Brain microvascular endothelial cell (primary cell): ENCODE measurements at regions not wholly inside any gene's neighbourhood (a gene's known extent, or its start where the extent isn't known, plus 50 kb on each side); places are given as distances from the start of the nearest gene placed in this dataset.
A peak's percentile ranks its signal among the peaks of the same experiment; 100 is the strongest.

ENCODE experiments used
- DNase-seq: peaks from one replicate; pipeline ENCODE4 v3.0.0-alpha.2; 2020
- H3K27ac ChIP-seq: fragments of 250-450 bp; sonication (Bioruptor Pico); 2 replicates; pipeline ENCODE4 v1.5.1; 2020; ENCODE audit warnings: mild to moderate bottlenecking, moderate library complexity
- H3K27me3 ChIP-seq: fragments of 250-450 bp; sonication (Bioruptor Pico); replicated peaks from 2 replicates; pipeline ENCODE4 v1.5.1; 2020; ENCODE audit warnings: mild to moderate bottlenecking
- H3K36me3 ChIP-seq: fragments of 250-450 bp; sonication (Bioruptor Pico); replicated peaks from 2 replicates; pipeline ENCODE4 v1.5.1; 2020; ENCODE audit warnings: mild to moderate bottlenecking
- H3K4me3 ChIP-seq: 2 replicates; pipeline ENCODE4 v1.5.1; 2011; ENCODE audit warnings: low read depth, mild to moderate bottlenecking, control low read depth, low read length, moderate library complexity
- CTCF ChIP-seq: IDR thresholded peaks from 2 replicates; pipeline ENCODE4 v1.5.1; 2011; ENCODE audit warnings: low read depth, mild to moderate bottlenecking, moderate library complexity, low read length, control low read depth, inconsistent platforms; ENCODE audit errors: missing control alignments
- in situ Hi-C: cut with HindIII; loops from 2 replicates; pipeline ENCODE4 v1.10.0; 2017; ENCODE audit warnings: low sequenced_read_pairs, low pct_ligation_motif_present

GRCh38 chr9:79817438-79818004 lies 245.8 kb downstream of the TLE4 start:
- Histone ChIP-seq H3K36me3 (no peaks in the 10 kb centered on the region), H3K27me3 (no peaks in the 10 kb centered on the region), H3K27ac (no peak overlapping the region), H3K4me3 (no peak overlapping the region)
- DNase-seq: peak; percentile 7
- in situ Hi-C loops: no loop called here
- no peak for TF ChIP-seq CTCF

- in situ Hi-C loops: no loop called here
- Histone ChIP-seq H3K36me3 (no peaks in the 10 kb centered on the region), H3K4me3 (no peak overlapping the region), H3K27ac (no peak overlapping the region), H3K27me3 (no peaks in the 10 kb centered on the region)
- no peak for TF ChIP-seq CTCF
- DNase-seq: no peak
Measured at GRCh38 chr9:79813258-79813638, 241.5 kb downstream of the TLE4 start.

- TF ChIP-seq CTCF: no peak
- Histone ChIP-seq H3K36me3 (no peaks in the 10 kb centered on the region), H3K27ac (no peak overlapping the region), H3K27me3 (no peaks in the 10 kb centered on the region), H3K4me3 (no peak overlapping the region)
- DNase-seq: no peak
- in situ Hi-C loops: no loop called here
Measured at GRCh38 chr9:79812507-79813257, 240.9 kb downstream of the TLE4 start.

- Histone ChIP-seq H3K27ac (no peak overlapping the region), H3K4me3 (no peak overlapping the region), H3K27me3 (no peaks in the 10 kb centered on the region), H3K36me3 (no peaks in the 10 kb centered on the region)
- in situ Hi-C loops: no loop called here
- DNase-seq: no peak
- TF ChIP-seq CTCF: no peak
Measured at GRCh38 chr9:79812099-79812498, 240.3 kb downstream of the TLE4 start.

GRCh38 chr9:79809931-79810330 lies 238.2 kb downstream of the TLE4 start:
- TF ChIP-seq CTCF: no peak
- peak; percentile 12 for DNase-seq
- H3K27ac ChIP-seq: peak overlapping the region; percentile 22
- H3K36me3 ChIP-seq: no peaks in the 10 kb centered on the region
- H3K4me3 ChIP-seq: no peak overlapping the region
- in situ Hi-C loops: no loop called here
- H3K27me3 ChIP-seq: no peaks in the 10 kb centered on the region
